Lower leg skin (tissue), 3 donors: ENCODE measurements at regions not wholly inside any gene's neighbourhood (a gene's known extent, or its start where the extent isn't known, plus 50 kb on each side); places are given as distances from the start of the nearest gene placed in this dataset.

Experiments
- CTCF ChIP-seq, 3 donors: fragments of 450-650 bp; IDR thresholded peaks; one replicate each; pipeline ENCODE4 v1.5.1; 2016; ENCODE audit warnings: antibody characterized with exemption in 3 of 3, mild to moderate bottlenecking in 3 of 3, moderate library complexity in 2 of 3
- POLR2A ChIP-seq, 2 donors: fragments of 450-650 bp; IDR thresholded peaks; one replicate each; pipeline ENCODE4 v1.6.1; 2016 to 2017; ENCODE audit warnings: antibody characterized with exemption in 2 of 2, mild to moderate bottlenecking in 1 of 2, moderate library complexity in 1 of 2

GRCh38 chr2:15784886-15785801 lies 155.2 kb upstream of the MYCN start:
- TF ChIP-seq POLR2A (IDR thresholded peaks at IDR 0.05) (no peak), CTCF (IDR thresholded peaks at IDR 0.05) (no peak)
